GM12892 (cell line): ENCODE measurements at regions not wholly inside any gene's neighbourhood (a gene's known extent, or its start where the extent isn't known, plus 50 kb on each side); places are given as distances from the start of the nearest gene placed in this dataset.

Experiments
- POLR2A ChIP-seq: IDR thresholded peaks from 2 replicates; pipeline ENCODE4 v1.6.1; 2011; ENCODE audit warnings: low read depth, low read length, control low read depth
- POLR2AphosphoS5 ChIP-seq: IDR thresholded peaks from 2 replicates; pipeline ENCODE4 v1.6.1; 2011; ENCODE audit warnings: low read depth, low read length, control low read depth

DNA sequence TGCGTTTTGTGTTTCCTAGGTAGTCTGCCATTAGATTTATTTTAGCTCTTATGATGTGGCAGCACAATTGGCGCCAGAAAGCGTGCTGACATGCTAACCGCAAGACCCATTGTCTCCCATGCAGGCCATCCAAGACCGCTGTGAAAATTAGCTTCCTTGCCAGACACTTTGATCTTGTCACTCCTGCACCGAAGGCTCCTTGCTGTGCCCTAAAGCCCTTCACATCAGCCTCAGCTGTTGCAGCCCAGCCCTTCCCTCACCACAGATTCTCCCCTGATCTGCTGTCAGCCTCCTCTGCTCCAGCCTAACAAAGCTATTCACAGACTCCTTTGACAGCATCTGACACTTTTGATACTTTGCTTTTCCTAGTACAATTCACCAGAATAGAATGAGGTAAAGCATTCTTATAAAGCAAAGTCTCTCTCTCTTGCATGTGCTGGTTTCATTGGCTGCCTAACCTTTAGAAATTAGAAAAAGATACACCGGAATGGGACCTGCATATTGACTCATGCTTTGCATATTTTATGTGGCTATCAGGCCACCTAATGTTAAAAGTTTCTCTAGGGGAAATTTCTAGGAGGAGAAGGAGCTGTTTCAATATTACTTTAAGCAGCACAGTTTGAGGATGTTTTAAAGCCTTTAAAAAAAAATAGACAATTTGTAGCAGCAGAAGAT, 280.3 kb upstream of the FMN2 start:
- no peak for TF ChIP-seq POLR2A
- no peak for TF ChIP-seq POLR2AphosphoS5
